Activated CD4-positive, CD25-positive, alpha-beta regulatory T cell (primary cell): ENCODE measurements at regions not wholly inside any gene's neighbourhood (a gene's known extent, or its start where the extent isn't known, plus 50 kb on each side); places are given as distances from the start of the nearest gene placed in this dataset.
"Not testable (repeated sequence)": the region's sequence is repeated elsewhere in the genome, so short reads cannot be mapped to it uniquely, and the experiment has no call there.

ENCODE experiments used
- DNase-seq, 4 experiments: peaks; one replicate each; lab custom pipeline; 2025; lab: John Stamatoyannopoulos, UW

GRCh38 chr3:150129166-150129565 lies 158.5 kb upstream of the PFN2 start:
- no peak for DNase-seq

DNA sequence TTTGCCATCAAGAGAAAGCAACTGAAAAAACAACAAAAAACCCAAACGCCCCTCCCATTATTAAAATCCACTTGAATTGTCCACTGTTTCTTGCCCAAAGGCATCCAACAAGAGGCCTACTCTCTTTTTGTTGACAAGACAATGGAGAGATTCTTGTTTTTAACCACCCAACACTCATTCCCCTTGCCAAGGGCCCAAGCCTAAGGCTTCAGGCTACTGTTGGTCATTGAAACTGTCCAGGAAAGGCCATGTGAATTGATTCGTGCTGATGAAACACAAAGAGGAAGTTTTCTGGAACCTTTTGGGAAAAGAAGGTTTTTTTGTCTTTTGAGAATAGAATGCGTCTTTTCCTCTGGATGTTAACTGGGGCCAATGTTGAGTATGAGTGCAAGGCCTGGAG lies 157.4 kb upstream of the PFN2 start:
- no peak for DNase-seq

DNA sequence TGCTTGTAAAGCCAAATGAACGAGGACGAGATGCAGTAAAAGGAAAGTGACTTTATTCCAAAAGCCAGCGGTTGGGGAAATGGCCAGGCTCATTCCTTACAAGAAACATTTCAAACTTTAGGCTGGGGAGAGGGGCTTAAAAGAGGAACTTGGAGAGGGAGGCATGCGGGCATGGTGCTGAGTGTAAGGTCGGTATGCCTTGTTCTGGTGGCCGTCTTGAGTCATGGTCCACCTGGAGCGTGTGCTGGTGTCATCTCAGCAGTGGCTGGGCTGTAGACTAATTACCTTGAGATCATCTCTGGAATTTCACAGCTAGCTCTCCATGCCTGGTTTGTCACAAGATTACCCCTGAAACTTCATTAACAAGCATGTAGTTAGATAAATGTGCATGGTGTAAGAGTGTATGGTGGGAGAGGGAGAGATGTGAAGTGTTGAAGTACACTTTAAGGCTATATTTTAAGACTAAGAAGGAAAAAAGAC lies 156.4 kb upstream of the PFN2 start:
- DNase-seq: no peak

GRCh38 chr3:150124142-150124541 lies 153.4 kb upstream of the PFN2 start:
- DNase-seq: no peak

DNA sequence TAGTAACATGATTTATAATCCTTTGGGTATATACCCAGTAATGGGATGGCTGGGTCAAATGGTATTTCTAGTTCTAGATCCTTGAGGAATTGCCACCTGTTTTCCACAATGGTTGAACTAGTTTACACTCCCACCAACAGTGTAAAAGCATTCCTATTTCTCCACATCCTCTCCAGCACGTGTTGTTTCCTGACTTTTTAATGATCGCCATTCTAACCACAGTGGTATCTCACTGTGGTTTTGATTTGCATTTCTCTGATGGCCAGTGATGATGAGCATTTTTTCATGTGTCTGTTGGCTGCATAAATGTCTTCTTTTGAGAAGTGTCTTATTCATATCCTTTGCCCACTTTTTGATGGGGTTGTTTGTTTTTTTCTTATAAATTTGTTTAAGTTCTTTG lies 152.6 kb upstream of the PFN2 start:
- not testable (repeated sequence) for DNase-seq

DNA sequence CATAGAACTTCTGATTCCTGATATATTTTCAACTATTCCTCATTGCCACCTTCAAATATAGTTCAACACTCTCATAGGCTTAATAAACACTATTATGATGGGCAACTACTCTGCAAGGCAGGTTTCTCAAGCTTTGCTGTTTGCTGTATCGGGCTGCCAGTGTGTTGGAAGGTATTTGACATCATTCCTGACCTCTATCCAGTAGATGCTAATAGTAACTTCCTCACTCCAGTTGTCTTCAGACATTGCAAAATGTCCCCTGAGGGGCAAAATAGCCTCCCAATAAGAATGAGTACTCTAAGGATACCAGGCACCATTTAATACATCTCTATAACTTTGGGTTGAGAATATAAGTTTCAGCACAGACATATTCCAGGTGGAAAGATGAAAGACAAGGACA lies 147.5 kb upstream of the PFN2 start:
- no peak for DNase-seq

- no peak for DNase-seq
These were observed 146.4 kb upstream of the PFN2 start for GRCh38 chr3:150117076-150117475.

GRCh38 chr3:150116196-150116595 lies 145.5 kb upstream of the PFN2 start:
- DNase-seq: no peak

DNA sequence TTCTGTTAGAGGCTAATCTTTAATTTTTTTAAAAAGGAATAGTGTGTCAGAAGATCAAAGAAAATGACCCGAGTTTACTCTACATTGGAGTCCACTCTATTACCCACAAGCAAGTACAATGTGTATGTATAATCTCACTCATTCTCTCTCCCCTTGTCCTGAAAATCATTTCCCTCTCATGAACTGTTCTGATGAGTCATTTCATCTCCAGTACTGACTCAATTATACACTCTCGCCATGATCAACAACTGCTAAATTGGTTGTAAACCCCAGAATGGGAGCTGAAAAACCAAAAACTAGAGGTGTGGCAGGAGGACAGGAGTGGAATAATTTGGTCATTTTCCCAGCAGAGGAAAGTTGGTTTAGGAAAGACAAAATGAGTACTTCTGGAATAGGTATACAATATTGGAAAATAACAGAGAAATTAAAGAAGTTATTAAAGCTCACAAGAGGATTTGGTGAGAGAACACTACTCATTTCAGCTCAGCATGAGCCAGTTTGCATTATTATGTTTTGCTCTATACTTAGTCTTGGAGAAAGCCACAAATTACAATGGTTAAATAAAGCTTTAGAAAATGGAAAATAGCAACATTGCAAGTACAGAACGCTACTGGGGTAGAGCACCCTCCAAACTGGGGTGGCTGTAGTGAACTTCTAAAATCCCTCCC lies 144.3 kb upstream of the PFN2 start:
- no peak for DNase-seq

- no peak for DNase-seq
These were observed 143.6 kb upstream of the PFN2 start for GRCh38 chr3:150114273-150114672.

GRCh38 chr3:150110097-150110496 lies 139.4 kb upstream of the PFN2 start:
- no peak for DNase-seq

DNA sequence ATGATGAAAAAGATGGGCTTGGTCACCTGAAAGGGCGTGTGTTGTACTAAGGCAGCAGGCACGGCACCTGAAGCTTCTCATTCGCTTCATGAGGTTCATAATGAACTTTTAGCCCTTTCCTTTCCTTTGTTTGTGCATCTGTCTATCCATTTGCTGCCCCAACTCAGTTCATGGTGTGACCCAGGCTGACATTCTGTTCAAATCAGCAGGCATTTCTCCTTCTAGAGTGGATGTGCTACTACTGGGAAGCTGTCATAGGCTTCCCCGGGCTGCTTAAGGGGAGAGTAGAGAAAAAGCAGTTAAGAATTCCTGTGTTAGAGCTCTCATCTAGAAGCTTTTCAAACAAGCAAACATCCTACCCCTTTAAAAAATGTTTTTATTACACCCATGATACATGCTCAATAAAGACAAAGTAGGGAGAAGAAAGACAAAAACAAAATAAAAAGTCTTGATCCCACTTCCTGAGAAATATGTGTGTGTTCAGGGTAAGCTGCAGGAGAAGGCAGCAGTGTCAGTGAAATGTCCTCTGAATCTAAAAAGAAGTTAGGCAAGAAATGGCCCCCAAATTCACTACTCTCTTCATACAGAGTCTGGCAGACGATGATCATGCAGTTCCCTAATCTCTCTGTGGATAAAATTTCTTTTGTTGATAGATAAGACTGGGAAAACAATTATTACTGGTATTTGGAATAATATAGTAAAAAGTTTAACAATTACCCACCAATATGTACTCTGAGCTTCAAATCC lies 136.9 kb upstream of the PFN2 start:
- no peak for DNase-seq

DNA sequence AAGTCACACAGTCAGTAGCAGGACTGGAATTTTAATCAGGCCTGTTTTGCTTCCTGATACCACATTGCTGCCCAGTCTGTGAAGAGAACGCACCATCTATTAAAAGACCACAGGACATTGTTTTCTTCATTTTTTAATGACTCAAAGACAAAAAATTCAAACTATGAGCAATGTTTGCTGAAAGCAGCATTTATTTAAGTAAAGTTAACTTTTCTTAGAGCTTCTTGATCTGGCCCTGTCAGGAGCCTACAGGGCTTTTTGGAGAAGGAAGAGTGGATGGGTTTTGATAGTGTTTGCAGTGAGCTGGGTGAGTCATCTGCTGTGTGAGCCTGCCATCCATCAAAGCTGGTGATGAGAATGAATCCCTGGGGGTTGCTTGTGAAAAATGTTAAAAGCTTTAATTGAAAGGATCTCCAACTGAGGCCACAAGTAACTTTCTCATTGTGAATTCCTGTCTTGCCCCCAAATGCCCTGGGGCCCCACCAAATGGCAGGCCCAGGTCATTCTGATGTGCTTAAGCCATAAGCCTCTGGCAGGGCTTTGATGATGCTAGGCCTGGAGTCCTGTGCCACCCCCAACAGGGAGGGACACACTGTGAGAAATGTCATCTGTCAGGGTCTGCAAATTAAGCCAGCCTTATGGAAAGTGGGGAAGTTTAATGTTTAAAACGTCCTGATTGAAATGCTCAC lies 136.2 kb upstream of the PFN2 start:
- DNase-seq: no peak

DNA sequence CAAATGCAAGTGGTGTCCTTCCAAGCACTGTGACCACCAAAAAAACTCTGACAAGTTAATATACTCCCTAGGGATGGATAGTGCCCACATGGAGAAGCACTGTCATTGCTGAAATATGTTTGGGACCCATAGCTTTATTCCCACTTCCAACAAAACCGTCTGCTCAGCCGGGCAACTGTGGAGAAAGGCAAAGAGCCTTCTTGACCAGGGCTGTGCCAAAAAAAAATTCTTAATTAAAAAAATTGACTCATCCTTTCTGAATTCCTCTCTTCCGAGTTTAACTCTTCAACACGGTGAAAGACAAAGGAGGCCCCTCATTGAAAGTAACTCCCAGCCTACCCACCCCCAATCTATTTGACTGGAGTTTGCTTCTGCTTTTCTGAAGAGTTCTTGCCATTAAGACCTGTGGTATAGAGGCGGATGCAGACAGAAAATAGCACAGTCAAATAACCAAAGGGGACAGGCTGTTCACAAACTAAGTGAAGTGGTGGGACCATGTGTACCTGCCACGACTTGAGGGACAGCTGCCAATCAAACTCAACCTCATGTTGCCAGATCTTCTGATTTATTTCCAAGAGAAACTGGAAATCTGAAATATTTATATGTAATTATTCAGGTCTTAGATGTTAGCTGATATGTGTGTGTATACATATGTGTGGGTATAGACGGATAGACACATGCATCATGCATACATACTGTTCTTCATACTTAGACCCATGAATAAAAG lies 135.4 kb upstream of the PFN2 start:
- DNase-seq: no peak

GRCh38 chr3:150105025-150105424 lies 134.3 kb upstream of the PFN2 start:
- no peak for DNase-seq

- DNase-seq: no peak
These were observed 133.9 kb upstream of the PFN2 start for GRCh38 chr3:150104564-150104963.

- DNase-seq: no peak
These were observed 130.3 kb upstream of the PFN2 start for GRCh38 chr3:150101016-150101415.

DNA sequence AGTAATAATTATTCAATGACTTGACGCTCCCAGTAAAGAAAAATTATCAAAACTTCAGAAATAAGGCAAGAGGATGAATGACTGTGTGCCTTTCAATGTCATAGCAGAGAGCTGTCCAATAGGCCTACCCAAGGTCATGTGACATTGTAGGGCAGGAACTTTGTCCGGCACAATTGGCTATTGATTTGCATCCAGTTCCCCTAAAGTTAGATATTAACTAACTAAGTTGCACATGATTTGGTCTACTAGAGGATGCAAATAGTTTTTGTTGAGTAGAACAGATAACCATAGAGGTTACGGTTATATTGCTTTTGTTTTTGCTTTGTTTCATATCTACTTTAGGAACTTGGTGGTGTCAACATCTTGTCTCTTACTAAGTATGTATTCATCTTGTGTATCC lies 127.9 kb upstream of the PFN2 start:
- DNase-seq: no peak

DNA sequence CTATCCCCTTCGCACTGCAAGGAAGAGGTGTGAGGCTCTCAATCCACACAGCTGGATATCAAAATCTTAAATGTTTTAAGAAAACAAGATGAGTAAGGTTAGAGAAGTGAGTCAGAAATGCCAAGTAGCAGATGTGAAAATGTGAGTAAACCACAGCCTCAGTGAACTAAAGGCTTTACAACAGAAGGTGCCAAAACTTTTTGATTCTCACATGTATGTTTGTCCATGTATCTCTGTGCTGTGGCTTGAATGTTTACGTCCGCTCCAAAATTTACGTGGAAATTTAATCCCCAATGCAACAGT lies 126.8 kb upstream of the PFN2 start:
- no peak for DNase-seq

GRCh38 chr3:150096700-150097587 lies 126.2 kb upstream of the PFN2 start:
- no peak for DNase-seq

- DNase-seq: no peak
These were observed 123.6 kb upstream of the PFN2 start for GRCh38 chr3:150094150-150094933.
